Epithelial cell of proximal tubule (primary cell): ENCODE measurements at regions not wholly inside any gene's neighbourhood (a gene's known extent, or its start where the extent isn't known, plus 50 kb on each side); places are given as distances from the start of the nearest gene placed in this dataset.

ENCODE experiments used
- DNase-seq: peaks from one replicate; pipeline ENCODE4 v3.0.0-alpha.2; 2011; ENCODE audit warnings: low read depth
- H3K4me3 ChIP-seq: 2 replicates; pipeline ENCODE4 v1.5.1; 2011; ENCODE audit warnings: low read depth, mild to moderate bottlenecking, low read length
- TF ChIP-seq, protein P1 (sequence below): conservative IDR thresholded peaks from 2 replicates; pipeline ENCODE4 v1.5.1; 2012; ENCODE audit warnings: low read depth, mild to moderate bottlenecking, low read length

GRCh38 chr18:40983835-40984234 is 971.2 kb upstream of the PIK3C3 start:
- DNase-seq, result no peak
- TF ChIP-seq, protein P1, sequence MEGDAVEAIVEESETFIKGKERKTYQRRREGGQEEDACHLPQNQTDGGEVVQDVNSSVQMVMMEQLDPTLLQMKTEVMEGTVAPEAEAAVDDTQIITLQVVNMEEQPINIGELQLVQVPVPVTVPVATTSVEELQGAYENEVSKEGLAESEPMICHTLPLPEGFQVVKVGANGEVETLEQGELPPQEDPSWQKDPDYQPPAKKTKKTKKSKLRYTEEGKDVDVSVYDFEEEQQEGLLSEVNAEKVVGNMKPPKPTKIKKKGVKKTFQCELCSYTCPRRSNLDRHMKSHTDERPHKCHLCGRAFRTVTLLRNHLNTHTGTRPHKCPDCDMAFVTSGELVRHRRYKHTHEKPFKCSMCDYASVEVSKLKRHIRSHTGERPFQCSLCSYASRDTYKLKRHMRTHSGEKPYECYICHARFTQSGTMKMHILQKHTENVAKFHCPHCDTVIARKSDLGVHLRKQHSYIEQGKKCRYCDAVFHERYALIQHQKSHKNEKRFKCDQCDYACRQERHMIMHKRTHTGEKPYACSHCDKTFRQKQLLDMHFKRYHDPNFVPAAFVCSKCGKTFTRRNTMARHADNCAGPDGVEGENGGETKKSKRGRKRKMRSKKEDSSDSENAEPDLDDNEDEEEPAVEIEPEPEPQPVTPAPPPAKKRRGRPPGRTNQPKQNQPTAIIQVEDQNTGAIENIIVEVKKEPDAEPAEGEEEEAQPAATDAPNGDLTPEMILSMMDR, result no peak
- H3K4me3 ChIP-seq, result no peak overlapping the region

DNA sequence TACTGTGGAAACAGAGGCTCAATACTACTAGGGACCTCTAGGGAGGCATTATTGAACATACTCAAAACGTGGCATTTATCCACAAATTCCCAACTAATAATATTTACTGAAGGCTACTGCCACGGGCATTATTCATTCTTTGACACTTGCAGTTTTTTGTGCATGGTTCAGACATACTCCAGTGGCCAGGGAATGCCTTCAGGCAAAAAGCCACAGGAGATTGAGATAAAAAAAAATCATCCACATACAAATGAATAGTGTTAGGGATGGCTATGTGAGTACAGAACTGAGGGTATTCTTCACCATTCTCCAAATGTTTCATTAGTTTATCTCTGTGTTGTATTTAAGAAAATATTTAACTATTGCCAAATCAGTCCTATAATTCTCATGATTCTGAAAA is 974.9 kb upstream of the PIK3C3 start:
- no peak for DNase-seq
- TF ChIP-seq, protein P1, result no peak
- no peak overlapping the region for H3K4me3 ChIP-seq

- no peak overlapping the region for H3K4me3 ChIP-seq
- no peak for DNase-seq
- TF ChIP-seq, protein P1, result no peak
Measured at GRCh38 chr18:40976050-40976449, 979.0 kb upstream of the PIK3C3 start.

DNA sequence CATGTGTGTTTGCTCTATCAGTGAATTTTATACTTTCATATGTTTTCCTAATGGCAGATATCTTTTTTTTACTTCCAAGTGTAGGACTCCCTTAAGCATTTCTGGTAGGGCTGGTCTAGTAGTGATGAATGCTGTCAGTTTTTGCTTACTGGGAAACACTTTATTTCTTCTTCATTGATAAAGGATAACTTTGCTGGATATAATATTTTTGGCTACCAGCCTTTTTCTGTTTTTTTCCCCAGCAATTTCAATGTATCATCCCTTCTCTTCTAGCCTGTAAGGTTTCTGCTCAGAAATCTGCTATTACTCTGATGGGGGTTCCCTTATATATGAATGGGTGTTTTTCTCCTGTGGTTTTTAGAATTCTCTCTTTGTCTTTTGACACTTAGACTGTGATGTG is 980.6 kb upstream of the PIK3C3 start:
- DNase-seq, result no peak
- no peak overlapping the region for H3K4me3 ChIP-seq
- TF ChIP-seq, protein P1, result no peak

DNA sequence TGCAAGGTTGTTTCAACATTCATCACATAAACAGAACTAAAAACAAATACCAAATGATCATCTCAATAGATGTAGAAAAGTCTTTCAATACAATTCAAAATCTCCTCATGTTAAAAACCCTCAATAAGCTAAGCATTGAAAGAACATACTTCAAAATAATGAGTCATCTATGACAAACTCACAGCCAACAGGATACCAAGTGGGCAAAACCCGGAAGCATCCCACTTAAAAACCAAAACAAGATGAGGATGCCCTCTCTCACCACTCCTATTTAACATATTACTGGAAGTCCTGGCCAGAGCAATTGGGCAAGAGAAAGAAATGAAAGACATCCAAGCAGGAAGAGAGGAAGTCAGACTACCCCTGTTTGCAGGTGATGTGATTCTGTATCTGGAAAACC is 992.2 kb upstream of the PIK3C3 start:
- no peak for DNase-seq

GRCh38 chr18:40957533-40958070 is 997.4 kb upstream of the PIK3C3 start:
- TF ChIP-seq, protein P1, result no peak
- DNase-seq, result no peak
- no peak overlapping the region for H3K4me3 ChIP-seq

More for the DNA sequence above, 992.2 kb upstream of the PIK3C3 start:
- H3K4me3 ChIP-seq, result no peak overlapping the region
- TF ChIP-seq, protein P1, result no peak

- TF ChIP-seq, protein P1, result no peak
Measured at GRCh38 chr18:40956213-40956612, 998.8 kb upstream of the PIK3C3 start.

More at GRCh38 chr18:40956213-40956612, 998.8 kb upstream of the PIK3C3 start:
- H3K4me3 ChIP-seq, result no peak overlapping the region
- no peak for DNase-seq
